K562 (cell line): ENCODE measurements at regions not wholly inside any gene's neighbourhood (a gene's known extent, or its start where the extent isn't known, plus 50 kb on each side); places are given as distances from the start of the nearest gene placed in this dataset.

Source experiments
- ATAC-seq: fragments of 200-7000 bp; cut with Tn5 transposase; 3 replicates; pipeline ENCODE4 v1.9.1; 2020; ENCODE audit warnings: moderate library complexity
- BruUV-seq: library from RNA; stranded (reverse); fragments of 400-500 nt; replicated peaks from 2 replicates; lab custom pipeline; 2021; lab: Mats Ljungman, UMichigan
- CTCF ChIA-PET: fragments of 300-600 bp; formaldehyde crosslinking; extraction: SDS; loops from one replicate; lab custom pipeline; 2021; ENCODE audit warnings: low intra/inter-chr PET ratio; lab: Yijun Ruan, JAX
- POLR2A ChIA-PET: fragments of 300-600, 350-650 bp; sonication (Branson Sonifier 250); formaldehyde crosslinking; extraction: SDS; loops from one replicate; lab custom pipeline; 2021; ENCODE audit warnings: antibody characterized with exemption, inconsistent platforms; lab: Yijun Ruan, JAX
- DNase-seq, 4 experiments: peaks; one replicate each; pipeline versions ENCODE4 v3.0.0 to v3.0.0-alpha.2; 2011 to 2018; ENCODE audit warnings: low spot score in 3 of 4, mixed read lengths in 3 of 4; ENCODE audit errors: extremely low read depth in 1 of 4
- FAIRE-seq: peaks from 2 replicates; lab custom pipeline; 2011; peaks lifted over from hg19 to GRCh38; lab: Jason Lieb, UNC
- H2AFZ ChIP-seq: 2 replicates; pipeline ENCODE4 v1.6.0; 2011; ENCODE audit warnings: low read depth, low read length, control low read depth, inconsistent platforms
- H3K27ac ChIP-seq: fragments of 200-600 bp; 3 replicates; pipeline ENCODE4 v1.8.0; 2011; ENCODE audit warnings: low read depth, mild to moderate bottlenecking, control low read depth, inconsistent platforms, low read length, moderate library complexity, mixed read lengths; ENCODE audit errors: extremely low read depth
- H3K27me3 ChIP-seq, 2 experiments: fragments of 300-600 bp in 1 of 2; 2 replicates in 1 of 2; 3 replicates in 1 of 2; pipeline versions ENCODE4 v1.6.0 to v1.8.0; 2011; ENCODE audit warnings: inconsistent platforms in 2 of 2, low read length in 2 of 2, mild to moderate bottlenecking in 1 of 2, mixed read lengths in 1 of 2, moderate library complexity in 1 of 2; ENCODE audit not compliant: control insufficient read depth in 2 of 2, insufficient read depth in 2 of 2
- H3K36me3 ChIP-seq: fragments of 300-600 bp; 3 replicates; pipeline ENCODE4 v1.8.0; 2011; ENCODE audit warnings: mild to moderate bottlenecking, low read length, inconsistent platforms; ENCODE audit not compliant: control insufficient read depth, insufficient read depth
- H3K4me1 ChIP-seq, 2 experiments: fragments of 200-600 bp in 1 of 2; replicated peaks in 1 of 2; 2 replicates in 1 of 2; 3 replicates in 1 of 2; pipeline versions ENCODE4 v1.5.1 to v1.8.0; 2011; ENCODE audit warnings: inconsistent platforms in 2 of 2, low read length in 2 of 2, mild to moderate bottlenecking in 1 of 2, mixed read lengths in 1 of 2, moderate library complexity in 1 of 2; ENCODE audit not compliant: control insufficient read depth in 2 of 2, insufficient read depth in 2 of 2
- H3K4me2 ChIP-seq: 2 replicates; pipeline ENCODE4 v1.6.1; 2011; ENCODE audit warnings: low read length, control low read depth, inconsistent platforms, mixed read lengths; ENCODE audit not compliant: insufficient read depth
- H3K4me3 ChIP-seq: fragments of 200-600 bp; sonication (generic), shearing (Covaris generic); 2 replicates; pipeline ENCODE4 v1.5.1; 2016; ENCODE audit warnings: control low read depth, inconsistent platforms
- H3K79me2 ChIP-seq: fragments of 200-600 bp; 3 replicates; pipeline ENCODE4 v1.8.0; 2011; ENCODE audit warnings: low read length, inconsistent platforms; ENCODE audit not compliant: control insufficient read depth, insufficient read depth
- H3K9ac ChIP-seq, 2 experiments: 2 replicates each; pipeline versions ENCODE4 v1.6.0 to v1.6.1; 2011; ENCODE audit warnings: low read depth in 2 of 2, low read length in 2 of 2, control low read depth in 1 of 2, inconsistent platforms in 1 of 2, mild to moderate bottlenecking in 1 of 2, mixed read lengths in 1 of 2; ENCODE audit not compliant: insufficient read depth in 1 of 2
- H3K9me1 ChIP-seq: one replicate; pipeline ENCODE4 v1.6.0; 2011; ENCODE audit warnings: inconsistent platforms, mild to moderate bottlenecking, low read length, moderate library complexity; ENCODE audit not compliant: control insufficient read depth, insufficient read depth
- H3K9me3 ChIP-seq: replicated peaks from 2 replicates; pipeline ENCODE4 v1.5.1; 2011; ENCODE audit warnings: low read depth, low read length, inconsistent platforms; ENCODE audit not compliant: control insufficient read depth, insufficient read depth
- H4K20me1 ChIP-seq: replicated peaks from 2 replicates; pipeline ENCODE4 v1.6.1; 2011; ENCODE audit warnings: low read length, inconsistent platforms, mixed read lengths; ENCODE audit not compliant: control insufficient read depth, insufficient read depth
- CBFA2T2 ChIP-seq: fragments of 450-650 bp; conservative IDR thresholded peaks from 2 replicates; pipeline ENCODE4 v1.6.1; 2017; ENCODE audit warnings: mild to moderate bottlenecking
- ERF ChIP-seq: fragments of 450-650 bp; formaldehyde crosslinking; IDR thresholded peaks from 2 replicates; pipeline ENCODE4 v1.4.0; 2020; ENCODE audit warnings: mild to moderate bottlenecking, mixed read lengths
- FOXJ3 ChIP-seq: sonication (generic); formaldehyde crosslinking; IDR thresholded peaks from 2 replicates; pipeline ENCODE4 v1.4.0; 2020; ENCODE audit warnings: mild to moderate bottlenecking, missing genetic modification reagents
- HCFC1 ChIP-seq: IDR thresholded peaks from 2 replicates; pipeline ENCODE4 v1.6.1; 2012; ENCODE audit warnings: low read depth, low read length, improper control_type of control experiment
- JUNB ChIP-seq: fragments of 450-650 bp; formaldehyde crosslinking; conservative IDR thresholded peaks from 2 replicates; pipeline ENCODE4 v1.4.0; 2020; ENCODE audit warnings: mild to moderate bottlenecking
- KAT2B ChIP-seq: IDR thresholded peaks from one replicate; pipeline ENCODE4 v1.6.1; 2012; ENCODE audit warnings: low read depth, mild to moderate bottlenecking, control low read depth, inconsistent platforms, low read length, moderate library complexity
- KDM4B ChIP-seq, 2 experiments: fragments of 450-650 bp in 1 of 2; sonication (generic) in 1 of 2; IDR thresholded peaks; 2 replicates each; pipeline ENCODE4 v1.6.1; 2016 to 2017; ENCODE audit warnings: borderline replicate concordance in 2 of 2, antibody characterized with exemption in 1 of 2, low read depth in 1 of 2, mild to moderate bottlenecking in 1 of 2
- MTA3 ChIP-seq: fragments of 450-650 bp; formaldehyde crosslinking; IDR thresholded peaks from 2 replicates; pipeline ENCODE4 v1.6.1; 2017; ENCODE audit warnings: mild to moderate bottlenecking, borderline replicate concordance
- MYNN ChIP-seq, 2 experiments: sonication (generic); formaldehyde crosslinking in 1 of 2; IDR thresholded peaks; 2 replicates each; pipeline versions ENCODE4 v1.5.0 to v1.6.1; 2016 to 2020; ENCODE audit warnings: antibody characterized with exemption in 1 of 2, missing genetic modification reagents in 1 of 2
- NR2C1 ChIP-seq, 2 experiments: fragments of 450-650 bp; IDR thresholded peaks; 2 replicates each; pipeline ENCODE4 v1.6.1; 2017; ENCODE audit warnings: mild to moderate bottlenecking in 2 of 2, antibody characterized with exemption in 1 of 2, inconsistent platforms in 1 of 2, missing compliant biosample characterization in 1 of 2, missing genetic modification characterization in 1 of 2
- OTX1 ChIP-seq: fragments of 450-650 bp; formaldehyde crosslinking; IDR thresholded peaks from 2 replicates; pipeline ENCODE4 v1.4.0; 2022; ENCODE audit warnings: mild to moderate bottlenecking
- POLR3A ChIP-seq: IDR thresholded peaks from 2 replicates; pipeline ENCODE4 v1.6.1; 2011; ENCODE audit warnings: borderline replicate concordance, mild to moderate bottlenecking, moderate library complexity; ENCODE audit not compliant: insufficient read length, insufficient read depth; ENCODE audit errors: extremely low read depth
- SIN3B ChIP-seq: fragments of 450-650 bp; IDR thresholded peaks from 2 replicates; pipeline ENCODE4 v1.6.1; 2017; ENCODE audit warnings: low read depth, mild to moderate bottlenecking, moderate library complexity
- TFE3 ChIP-seq: fragments of 450-650 bp; formaldehyde crosslinking; IDR thresholded peaks from 2 replicates; pipeline ENCODE4 v1.4.0; 2020; ENCODE audit warnings: mild to moderate bottlenecking, mixed read lengths
- THAP7 ChIP-seq: fragments of 250-450 bp; sonication (Bioruptor Pico); IDR thresholded peaks from 2 replicates; pipeline ENCODE4 v1.5.0; 2021
- TOE1 ChIP-seq, 2 experiments: fragments of 450-650 bp in 1 of 2; sonication (generic) in 1 of 2; formaldehyde crosslinking in 1 of 2; IDR thresholded peaks; 2 replicates each; pipeline versions ENCODE4 v1.7.1 to v1.8.0; 2016 to 2022; ENCODE audit warnings: borderline replicate concordance in 2 of 2, mild to moderate bottlenecking in 2 of 2, antibody characterized with exemption in 1 of 2, inconsistent platforms in 1 of 2, low read depth in 1 of 2, missing genetic modification reagents in 1 of 2, moderate library complexity in 1 of 2
- USF1 ChIP-seq: sonication (generic); formaldehyde crosslinking; IDR thresholded peaks from 2 replicates; pipeline ENCODE4 v1.9.0; 2022; ENCODE audit warnings: mild to moderate bottlenecking, missing genetic modification reagents
- USF2 ChIP-seq: sonication (generic); formaldehyde crosslinking; IDR thresholded peaks from 2 replicates; pipeline ENCODE4 v1.5.0; 2020; ENCODE audit warnings: missing genetic modification reagents
- ZEB2 ChIP-seq: fragments of 450-650 bp; IDR thresholded peaks from 2 replicates; pipeline ENCODE4 v1.6.1; 2016
- ZKSCAN1 ChIP-seq: fragments of 150-350 bp; IDR thresholded peaks from 2 replicates; pipeline ENCODE4 v1.6.1; 2016; ENCODE audit warnings: low read depth, low read length
- ZNF174 ChIP-seq: fragments of 250-450 bp; sonication (Bioruptor Pico); IDR thresholded peaks from 2 replicates; pipeline ENCODE4 v1.4.0; 2020; ENCODE audit warnings: mild to moderate bottlenecking
- WGBS: fragments of 100-300 bp; shearing (Covaris generic); methylation state at CpG from one replicate; pipeline ENCODE4 v1.1.6; 2016; ENCODE audit warnings: low coverage, mixed read lengths; ENCODE audit not compliant: insufficient coverage; ENCODE audit errors: missing lambda C conversion rate; 5-methylcytosine and 5-hydroxymethylcytosine counted together
- in situ Hi-C: fragments of 300-500 bp; cut with MboI; formaldehyde crosslinking; loops from 4 replicates; pipeline ENCODE4 v1.15.0; 2018; ENCODE audit warnings: inconsistent platforms, mixed read lengths
- intact Hi-C: fragments of 100-400 bp; cut with micrococcal nuclease; formaldehyde crosslinking; loops from 2 replicates; pipeline ENCODE4 v1.14.2; 2022

GRCh38 chr15:87582169-87582568 is 674.4 kb downstream of the NTRK3 start:
- CTCF ChIA-PET, result no interaction called here
- no peak overlapping the region for H3K4me3 ChIP-seq
- no TSS peak for BruUV-seq
- no peaks in the 10 kb centered on the region for H3K27me3 ChIP-seq
- WGBS, result 46% methylated on average over 3 of the region's 3 CpGs
- in situ Hi-C loops (no loop called here), intact Hi-C loops (no loop called here)
- peaks cover 14% of the 10 kb centered on the region for H3K79me2 ChIP-seq
- H3K9me1 ChIP-seq, result no peaks in the 10 kb centered on the region
- H3K27ac ChIP-seq, result no peak overlapping the region
- FAIRE-seq, result no peak
- H2AFZ ChIP-seq, result no peak overlapping the region
- no peaks in the 10 kb centered on the region; the same call in 1 of the 2 replicates for H4K20me1 ChIP-seq
- POLR2A ChIA-PET, result no interaction called here
- no peaks in the 10 kb centered on the region for H3K9me3 ChIP-seq
- peak; percentile 67 for ATAC-seq
- no peak overlapping the region for H3K9ac ChIP-seq
- H3K4me1 ChIP-seq, result peaks cover 0 to 14% of the 10 kb centered on the region in 2 experiments; a peak in 2 of 5 replicates
- DNase-seq, result no peak
- H3K36me3 ChIP-seq, result peaks cover 8% of the 10 kb centered on the region; the same call in 2 of the 3 replicates
- H3K4me2 ChIP-seq, result no peak overlapping the region
- no peak for TF ChIP-seq MYNN (IDR thresholded peaks at IDR 0.05)
- no peak for TF ChIP-seq MYNN (CRISPR knock-in tag; IDR thresholded peaks at IDR 0.05)
- TF ChIP-seq MTA3, result no peak
- TF ChIP-seq ERF (CRISPR knock-in tag), result no peak
- TF ChIP-seq TOE1 (IDR thresholded peaks at IDR 0.05; ENCODE audit: borderline replicate concordance), result peak; percentile 85
- no peak for TF ChIP-seq TOE1 (CRISPR knock-in tag; IDR thresholded peaks at IDR 0.05; ENCODE audit: borderline replicate concordance, low read depth)
- TF ChIP-seq ZEB2, result no peak
- no peak for TF ChIP-seq FOXJ3 (CRISPR knock-in tag)
- TF ChIP-seq USF1, result peak; percentile 82
- no peak for TF ChIP-seq KDM4B (IDR thresholded peaks at IDR 0.05; ENCODE audit: borderline replicate concordance in 2 of 2, low read depth in 1 of 2)
- TF ChIP-seq SIN3B, result no peak
- no peak for TF ChIP-seq OTX1 (CRISPR knock-in tag)
- peak; percentile 91 for TF ChIP-seq USF2
- TF ChIP-seq JUNB, result no peak
- TF ChIP-seq THAP7 (CRISPR knock-in tag), result no peak
- TF ChIP-seq KAT2B, result no peak
- no peak for TF ChIP-seq ZNF174 (CRISPR knock-in tag)
- no peak for TF ChIP-seq ZKSCAN1
- TF ChIP-seq POLR3A, result no peak
- peak; percentile 46; the same call in 1 of the 2 replicates for TF ChIP-seq CBFA2T2
- peak; percentile 79 for TF ChIP-seq HCFC1
- no peak for TF ChIP-seq NR2C1 (IDR thresholded peaks at IDR 0.05)
- no peak for TF ChIP-seq NR2C1 (tag; IDR thresholded peaks at IDR 0.05)
- peak; percentile 83 for TF ChIP-seq TFE3 (CRISPR knock-in tag)
